ENCODE measurements at regions not wholly inside any gene's neighbourhood (a gene's known extent, or its start where the extent isn't known, plus 50 kb on each side); places are given as distances from the start of the nearest gene placed in this dataset.

- TF ChIP-seq POLR2AphosphoS5 (IDR thresholded peaks at IDR 0.05): no peak
- no peak for TF ChIP-seq POLR2A (IDR thresholded peaks at IDR 0.05)
Observed at GRCh38 chr18:39648616-39649015, 2083.0 kb upstream of the CELF4 start.
